ENCODE measurements at regions not wholly inside any gene's neighbourhood (a gene's known extent, or its start where the extent isn't known, plus 50 kb on each side); places are given as distances from the start of the nearest gene placed in this dataset.

- no peak for DNase-seq
These were observed 163.2 kb upstream of the FAM9B start for GRCh38 chrX:9196961-9197640.

GRCh38 chrX:9204560-9204959, 170.6 kb upstream of the FAM9B start:
- DNase-seq = no peak

GRCh38 chrX:9205599-9206223, 171.8 kb upstream of the FAM9B start:
- DNase-seq = no peak

- DNase-seq = peak; percentile 0
These were observed 173.2 kb upstream of the FAM9B start for GRCh38 chrX:9207142-9207541.

- no peak for DNase-seq
These were observed 177.3 kb upstream of the FAM9B start for GRCh38 chrX:9211269-9211668.

GRCh38 chrX:9221781-9222180, 187.9 kb upstream of the FAM9B start:
- no peak for DNase-seq

- DNase-seq = no peak
These were observed 188.4 kb upstream of the FAM9B start for GRCh38 chrX:9222299-9222698.

- no peak for DNase-seq
These were observed 193.3 kb upstream of the FAM9B start for GRCh38 chrX:9227276-9227675.

- no peak for DNase-seq
These were observed 197.6 kb upstream of the FAM9B start for GRCh38 chrX:9231491-9231890.

- DNase-seq = no peak
These were observed 199.2 kb upstream of the FAM9B start for GRCh38 chrX:9233141-9233540.

- no peak for DNase-seq
These were observed 200.4 kb upstream of the FAM9B start for GRCh38 chrX:9234315-9234714.

GRCh38 chrX:9235722-9236121, 201.8 kb upstream of the FAM9B start:
- no peak for DNase-seq

- DNase-seq = no peak
These were observed 207.0 kb upstream of the FAM9B start for GRCh38 chrX:9240956-9241355.

- DNase-seq = no peak
These were observed 207.5 kb upstream of the FAM9B start for GRCh38 chrX:9241427-9241826.

- DNase-seq = no peak
These were observed 215.3 kb upstream of the FAM9B start for GRCh38 chrX:9249051-9249846.

- no peak for DNase-seq
These were observed 212.7 kb upstream of the TBL1X start for GRCh38 chrX:9252182-9252581.

GRCh38 chrX:9253211-9253610, 211.6 kb upstream of the TBL1X start:
- no peak for DNase-seq

GRCh38 chrX:9257718-9258420, 207.0 kb upstream of the TBL1X start:
- DNase-seq = no peak

- no peak for DNase-seq
These were observed 206.3 kb upstream of the TBL1X start for GRCh38 chrX:9258421-9259104.

- DNase-seq = no peak
These were observed 204.3 kb upstream of the TBL1X start for GRCh38 chrX:9260603-9261002.

GRCh38 chrX:9267415-9267814, 197.4 kb upstream of the TBL1X start:
- no peak for DNase-seq

GRCh38 chrX:9269134-9269533, 195.7 kb upstream of the TBL1X start:
- no peak for DNase-seq

Data from OCI-M1 (cell line).